ENCODE measurements at regions not wholly inside any gene's neighbourhood (a gene's known extent, or its start where the extent isn't known, plus 50 kb on each side); places are given as distances from the start of the nearest gene placed in this dataset.
"Not testable (repeated sequence)": the region's sequence is repeated elsewhere in the genome, so short reads cannot be mapped to it uniquely, and the experiment has no call there.

- no peak for DNase-seq
Observed at GRCh38 chr3:166810741-166811445, 569.2 kb downstream of the ZBBX start.

GRCh38 chr3:166809520-166809919 lies 570.6 kb downstream of the ZBBX start:
- DNase-seq, result no peak

GRCh38 chr3:166788936-166789335 lies 591.2 kb downstream of the ZBBX start:
- no peak for DNase-seq

- DNase-seq, result no peak
Observed at GRCh38 chr3:166785876-166786275, 594.2 kb downstream of the ZBBX start.

DNA sequence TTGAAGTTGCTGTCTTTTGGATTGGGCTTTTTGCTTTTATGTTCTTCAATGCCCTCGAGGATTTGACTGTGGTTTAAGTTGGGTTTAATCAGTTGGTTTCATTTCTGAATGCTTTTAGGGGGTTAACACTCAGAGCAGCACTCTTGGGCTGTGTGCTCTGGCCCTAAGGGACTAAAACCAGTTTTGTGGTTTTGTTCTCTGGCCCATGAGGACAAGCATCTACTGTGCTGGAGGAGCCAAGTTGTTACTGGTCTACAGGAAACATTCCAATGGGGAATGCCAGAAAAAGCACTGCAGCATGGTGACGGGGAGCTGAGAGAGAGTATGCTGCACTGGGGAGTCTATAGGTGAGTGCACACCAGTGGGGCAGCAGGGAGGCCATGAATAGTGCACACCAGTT lies 596.9 kb downstream of the ZBBX start:
- no peak for DNase-seq

- DNase-seq, result no peak
Observed at GRCh38 chr3:166764698-166765318, 615.3 kb downstream of the ZBBX start.

- DNase-seq, result no peak
Observed at GRCh38 chr3:166759736-166760513, 620.2 kb downstream of the ZBBX start.

DNA sequence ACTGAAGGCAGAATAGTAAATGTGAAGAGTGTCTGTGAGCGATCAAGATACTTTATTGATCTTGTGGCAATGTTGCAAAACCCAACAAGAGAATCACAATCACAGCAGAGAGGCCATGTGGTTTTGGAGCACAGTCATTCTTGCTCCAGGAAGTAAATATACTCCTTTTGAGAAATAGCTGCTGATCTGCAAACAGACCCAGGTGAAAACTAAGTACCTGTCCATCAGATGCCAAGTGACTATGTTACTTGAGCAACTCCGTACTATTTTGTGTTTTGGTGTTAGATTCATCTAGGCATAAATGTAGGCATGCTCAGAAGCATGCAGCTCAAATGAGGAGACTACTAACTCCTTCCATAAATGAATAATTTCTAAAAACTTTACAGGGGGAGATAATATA lies 627.9 kb downstream of the ZBBX start:
- no peak for DNase-seq

DNA sequence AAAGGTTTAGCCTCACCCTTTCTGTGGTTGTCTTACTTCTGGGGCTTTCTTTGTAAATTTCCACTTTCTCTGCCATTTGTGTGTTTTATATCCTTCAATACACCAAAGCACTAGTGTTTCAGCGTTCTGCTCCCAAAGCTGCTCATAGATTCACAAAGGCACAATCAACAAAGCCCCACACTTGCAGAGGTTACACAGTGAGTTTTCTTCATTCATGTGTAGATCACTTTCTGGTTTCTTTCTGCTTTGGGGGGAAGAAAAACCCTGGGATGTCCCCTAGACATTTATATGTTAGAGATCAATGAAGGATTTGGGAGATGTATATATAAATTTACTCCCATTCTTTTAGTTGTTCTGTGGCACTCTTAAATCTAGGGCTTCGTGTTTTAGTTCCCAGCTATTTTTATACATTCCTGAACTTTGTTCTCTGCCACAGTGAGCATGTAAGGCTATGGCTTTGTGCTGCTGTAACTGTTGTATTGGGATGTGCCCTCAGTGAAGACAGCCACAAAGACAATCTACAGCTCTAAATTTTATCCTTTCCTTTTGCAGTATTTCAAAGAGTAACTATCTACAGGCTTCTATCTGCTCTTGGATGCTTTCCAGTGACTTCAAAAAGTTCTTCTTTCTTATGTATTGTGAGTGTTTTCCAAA lies 636.5 kb downstream of the ZBBX start:
- DNase-seq, result no peak

- no peak for DNase-seq
Observed at GRCh38 chr3:166734734-166735133, 645.4 kb downstream of the ZBBX start.

DNA sequence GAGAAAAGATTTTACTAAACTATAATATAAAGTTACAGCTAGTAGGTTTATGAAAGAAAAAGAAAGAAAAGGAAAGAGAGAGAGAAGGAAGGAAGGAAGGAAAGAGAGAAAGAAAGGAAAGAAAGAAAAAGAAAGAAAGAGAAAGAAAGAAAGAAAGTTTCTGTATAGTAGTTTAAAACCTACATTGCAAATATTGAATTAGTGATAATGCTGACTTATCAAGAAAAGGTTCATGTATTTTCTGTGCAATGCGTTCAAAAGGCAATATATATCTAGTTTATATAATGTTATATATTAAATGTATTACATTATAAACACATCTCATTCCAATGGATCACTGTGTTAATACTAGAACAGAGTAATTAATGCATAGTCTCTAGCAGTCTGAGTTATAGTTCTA lies 648.4 kb downstream of the ZBBX start:
- DNase-seq, result no peak

GRCh38 chr3:166721466-166721865 lies 658.6 kb downstream of the ZBBX start:
- no peak for DNase-seq

- no peak for DNase-seq
Observed at GRCh38 chr3:166714206-166714605, 665.9 kb downstream of the ZBBX start.

- no peak for DNase-seq
Observed at GRCh38 chr3:166713787-166714186, 666.3 kb downstream of the ZBBX start.

DNA sequence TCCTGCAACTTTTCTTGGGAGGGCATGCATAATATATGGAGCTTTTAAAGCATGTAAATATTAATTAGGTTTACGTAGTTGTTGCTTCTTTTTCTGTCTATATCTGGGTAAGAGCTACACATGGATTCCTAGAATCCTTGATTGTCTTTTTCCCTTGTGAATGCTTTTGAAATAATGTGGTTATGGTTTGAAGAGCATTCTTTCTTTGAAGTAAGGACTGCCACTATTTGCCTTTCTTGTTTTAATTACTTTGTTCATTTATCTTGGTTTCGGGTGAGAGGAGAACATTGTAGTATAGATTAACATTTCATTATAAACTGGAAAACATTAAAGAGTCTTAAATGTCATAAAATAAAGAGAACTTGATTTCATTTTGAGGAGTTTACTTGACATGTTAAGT lies 674.0 kb downstream of the ZBBX start:
- no peak for DNase-seq

DNA sequence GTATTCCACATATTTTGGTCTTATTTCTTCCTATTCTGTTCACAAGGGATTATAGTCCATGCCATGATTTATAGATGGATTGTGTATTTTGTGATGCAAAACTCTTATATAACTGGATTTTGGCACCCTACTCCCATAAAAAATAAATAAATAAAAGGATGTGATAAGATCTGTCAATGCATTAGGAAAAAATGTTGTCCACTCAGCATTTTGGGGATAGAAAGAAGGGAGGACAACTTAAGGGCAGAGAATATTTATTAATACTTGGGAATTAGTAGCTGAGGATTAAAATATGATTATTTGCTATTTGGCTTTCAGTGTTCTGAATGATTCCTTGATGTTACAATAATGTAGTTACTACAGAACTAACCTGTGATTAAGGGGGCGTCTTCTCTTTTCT lies 682.6 kb downstream of the ZBBX start:
- no peak for DNase-seq

- DNase-seq, result no peak
Observed at GRCh38 chr3:166696103-166696502, 684.0 kb downstream of the ZBBX start.

DNA sequence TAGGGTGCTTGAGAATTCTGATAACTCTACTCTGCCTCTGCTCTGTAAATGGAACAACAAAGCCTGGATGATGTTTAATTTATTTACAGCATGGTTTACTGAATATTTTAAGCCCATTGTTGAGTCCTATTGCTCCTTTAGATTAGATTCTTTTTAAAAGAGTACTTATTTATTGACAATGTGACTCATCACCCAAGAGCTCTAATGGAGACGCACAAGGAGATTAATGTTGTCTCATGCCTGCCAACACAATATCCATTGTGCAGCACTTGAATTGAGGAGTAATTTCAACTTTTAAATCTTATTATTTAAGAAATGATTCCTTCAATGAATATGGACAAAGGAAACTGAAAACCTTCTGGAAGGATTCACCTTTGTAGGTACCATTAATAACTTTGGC lies 691.4 kb downstream of the ZBBX start:
- DNase-seq, result no peak

- no peak for DNase-seq
Observed at GRCh38 chr3:166685246-166685645, 694.9 kb downstream of the ZBBX start.

DNA sequence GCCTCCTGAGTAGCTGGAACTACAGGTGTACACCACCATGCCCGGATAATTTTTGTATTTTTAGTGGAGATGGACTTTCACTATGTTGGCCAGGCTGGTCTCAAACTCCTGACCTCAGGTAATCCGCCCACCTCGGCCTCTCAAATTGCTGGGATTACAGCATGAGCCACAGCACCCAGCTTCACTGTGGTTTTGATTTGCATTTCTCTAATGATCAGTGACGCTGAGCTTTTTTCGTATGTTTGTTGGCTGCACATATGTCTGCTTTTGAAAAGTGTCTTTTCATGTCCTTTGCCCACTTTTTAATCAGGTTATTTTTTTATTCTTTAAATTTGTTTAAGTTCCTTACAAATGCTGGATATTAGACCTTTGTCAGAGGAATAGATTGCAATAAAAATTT lies 696.0 kb downstream of the ZBBX start:
- DNase-seq, result not testable (repeated sequence)

DNA sequence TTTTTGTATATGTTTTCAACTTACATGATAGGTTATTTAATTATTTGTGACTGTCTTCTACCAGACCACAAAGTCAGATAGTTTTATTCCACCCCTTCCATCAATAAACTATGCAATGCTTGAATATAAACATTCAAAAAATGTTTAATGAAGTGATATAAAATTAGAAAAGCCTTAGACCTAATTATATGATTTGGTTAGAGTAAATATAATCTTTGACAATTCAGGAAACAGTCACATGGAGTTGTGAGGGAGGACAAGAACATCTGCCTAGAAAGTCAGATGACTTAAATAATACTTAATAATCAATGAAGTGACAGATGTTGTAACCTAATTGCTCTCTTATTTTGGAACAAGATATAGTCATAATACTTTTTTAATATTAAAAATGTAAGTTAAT lies 710.3 kb downstream of the ZBBX start:
- DNase-seq, result no peak

GRCh38 chr3:166663194-166663593 lies 716.9 kb downstream of the ZBBX start:
- no peak for DNase-seq

- DNase-seq, result no peak
Observed at GRCh38 chr3:166661621-166662020, 718.5 kb downstream of the ZBBX start.

GRCh38 chr3:166660962-166661361 lies 719.1 kb downstream of the ZBBX start:
- DNase-seq, result no peak

All from NCI-H1105 treated with DMSO at 0.1 percent for 48 hours (cell line).